GM12878 (cell line): ENCODE measurements at regions not wholly inside any gene's neighbourhood (a gene's known extent, or its start where the extent isn't known, plus 50 kb on each side); places are given as distances from the start of the nearest gene placed in this dataset.

Experiments used
- ATAC-seq: fragments of 200-7000 bp; cut with Tn5 transposase; 3 replicates; pipeline ENCODE4 v1.9.1; 2020; ENCODE audit warnings: mild to moderate bottlenecking, moderate library complexity
- BruUV-seq: library from RNA; stranded (reverse); fragments of 400-500 nt; replicated peaks from 2 replicates; lab custom pipeline; 2021; lab: Mats Ljungman, UMichigan
- CTCF ChIA-PET: fragments of 300-600 bp; sonication (Branson Sonifier 250); formaldehyde crosslinking; extraction: SDS; loops from one replicate; lab custom pipeline; 2021; ENCODE audit warnings: inconsistent platforms; lab: Yijun Ruan, JAX
- POLR2A ChIA-PET: fragments of 350-600 bp; formaldehyde crosslinking; extraction: SDS; loops from one replicate; lab custom pipeline; 2021; ENCODE audit warnings: inconsistent platforms; lab: Charles Lee
- RAD21 ChIA-PET: fragments of 300-600 bp; sonication (Branson Sonifier 250); formaldehyde crosslinking; loops from one replicate; lab custom pipeline; 2023; ENCODE audit warnings: antibody characterized with exemption; ENCODE audit not compliant: unreplicated experiment; lab: Charles Lee
- SMC1A ChIA-PET: fragments of 300-600 bp; sonication (Branson Sonifier 250); formaldehyde crosslinking; loops from one replicate; lab custom pipeline; 2023; ENCODE audit not compliant: unreplicated experiment, uncharacterized antibody; lab: Charles Lee
- DNase-seq: peaks from one replicate; pipeline ENCODE4 v3.0.0-alpha.2; 2011; ENCODE audit warnings: low read depth, low spot score
- FAIRE-seq: peaks from 3 replicates; lab custom pipeline; 2011; peaks lifted over from hg19 to GRCh38; lab: Jason Lieb, UNC
- H2AFZ ChIP-seq: 2 replicates; pipeline ENCODE4 v1.6.0; 2011; ENCODE audit warnings: low read depth, low read length, control low read depth; ENCODE audit not compliant: control insufficient read depth
- H3K27ac ChIP-seq: 2 replicates; pipeline ENCODE4 v1.5.1; 2011; ENCODE audit warnings: control low read depth; ENCODE audit not compliant: control insufficient read depth, insufficient read depth
- H3K27me3 ChIP-seq, 2 experiments: replicated peaks in 1 of 2; 2 replicates each; pipeline versions ENCODE4 v1.6.0 to v1.6.1; 2011; ENCODE audit warnings: low read length in 1 of 2; ENCODE audit not compliant: control insufficient read depth in 2 of 2, insufficient read depth in 2 of 2
- H3K36me3 ChIP-seq, 2 experiments: 2 replicates each; pipeline ENCODE4 v1.5.1; 2011; ENCODE audit warnings: low read length in 1 of 2; ENCODE audit not compliant: control insufficient read depth in 2 of 2, insufficient read depth in 2 of 2
- H3K4me1 ChIP-seq: 2 replicates; pipeline ENCODE4 v1.6.1; 2011; ENCODE audit warnings: mild to moderate bottlenecking, low read length, moderate library complexity, mixed read lengths; ENCODE audit not compliant: control insufficient read depth, insufficient read depth
- H3K4me2 ChIP-seq: 2 replicates; pipeline ENCODE4 v1.6.0; 2011; ENCODE audit warnings: control low read depth; ENCODE audit not compliant: control insufficient read depth, insufficient read depth
- H3K4me3 ChIP-seq: fragments of 200-600 bp; sonication (generic); 2 replicates; pipeline ENCODE4 v1.5.1; 2016
- H3K79me2 ChIP-seq: 2 replicates; pipeline ENCODE4 v1.6.0; 2011; ENCODE audit warnings: low read length; ENCODE audit not compliant: control insufficient read depth, insufficient read depth
- H3K9ac ChIP-seq: 2 replicates; pipeline ENCODE4 v1.8.0; 2011; ENCODE audit warnings: low read length, control low read depth, mixed read lengths; ENCODE audit not compliant: control insufficient read depth, insufficient read depth
- H3K9me3 ChIP-seq: replicated peaks from 3 replicates; pipeline ENCODE4 v1.5.1; 2011; ENCODE audit warnings: mild to moderate bottlenecking, low read length; ENCODE audit not compliant: control insufficient read depth, insufficient read depth
- H4K20me1 ChIP-seq: 2 replicates; pipeline ENCODE4 v1.6.0; 2011; ENCODE audit not compliant: control insufficient read depth, insufficient read depth
- FOS ChIP-seq: IDR thresholded peaks from 3 replicates; pipeline ENCODE4 v1.6.1; 2011; ENCODE audit warnings: borderline replicate concordance; ENCODE audit not compliant: insufficient read length; ENCODE audit errors: extremely low read depth
- IKZF1 ChIP-seq: fragments of 450-650 bp; conservative IDR thresholded peaks from 2 replicates; pipeline ENCODE4 v1.6.1; 2017; ENCODE audit warnings: antibody characterized with exemption, mild to moderate bottlenecking
- NBN ChIP-seq: fragments of 450-650 bp; IDR thresholded peaks from 2 replicates; pipeline ENCODE4 v1.6.1; 2016
- NFIC ChIP-seq: IDR thresholded peaks from 2 replicates; pipeline ENCODE4 v1.6.1; 2012; ENCODE audit warnings: low read depth, mild to moderate bottlenecking, inconsistent platforms, low read length, moderate library complexity
- RBBP5 ChIP-seq: fragments of 200-600 bp; sonication (generic); conservative IDR thresholded peaks from 2 replicates; pipeline ENCODE4 v1.6.1; 2016
- SMAD1 ChIP-seq: fragments of 450-650 bp; IDR thresholded peaks from 2 replicates; pipeline ENCODE4 v1.6.1; 2018; ENCODE audit warnings: mild to moderate bottlenecking, low read depth; ENCODE audit not compliant: partially characterized antibody
- SREBF1 ChIP-seq: IDR thresholded peaks from 2 replicates; pipeline ENCODE4 v1.6.1; 2012; ENCODE audit warnings: mild to moderate bottlenecking, low read length
- SREBF2 ChIP-seq: IDR thresholded peaks from 2 replicates; pipeline ENCODE4 v1.6.1; 2012; ENCODE audit warnings: mild to moderate bottlenecking, low read length
- SRF ChIP-seq, 2 experiments: IDR thresholded peaks; 2 replicates each; pipeline ENCODE4 v1.6.1; 2011; ENCODE audit warnings: low read depth in 2 of 2, low read length in 2 of 2, mild to moderate bottlenecking in 1 of 2, moderate library complexity in 1 of 2
- YBX1 ChIP-seq: fragments of 450-650 bp; IDR thresholded peaks from 2 replicates; pipeline ENCODE4 v1.6.1; 2016; ENCODE audit warnings: antibody characterized with exemption
- WGBS: methylation state at CpG from one replicate; pipeline ENCODE4 v1.1.6; 2016; ENCODE audit warnings: low lambda C conversion rate; ENCODE audit not compliant: insufficient replicate concordance, insufficient coverage; ENCODE audit errors: missing lambda C conversion rate; 5-methylcytosine and 5-hydroxymethylcytosine counted together
- in situ Hi-C: fragments of 300-500 bp; cut with MboI; formaldehyde crosslinking; loops from 9 replicates; pipeline ENCODE4 v1.14.3; 2018; ENCODE audit warnings: mixed read lengths
- intact Hi-C: fragments of 100-400 bp; cut with micrococcal nuclease; formaldehyde crosslinking; loops from one replicate; pipeline ENCODE4 v1.14.2; 2022; ENCODE audit not compliant: unreplicated experiment
- TF ChIP-seq, protein P1 (sequence below): IDR thresholded peaks from 2 replicates; pipeline ENCODE4 v1.6.1; 2011; ENCODE audit warnings: mild to moderate bottlenecking, low read depth, low read length, moderate library complexity; ENCODE audit not compliant: insufficient replicate concordance
- TF ChIP-seq, protein P2 (sequence below): fragments of 450-650 bp; IDR thresholded peaks from 2 replicates; pipeline ENCODE4 v1.6.1; 2016; ENCODE audit warnings: mild to moderate bottlenecking, moderate library complexity, borderline replicate concordance
- TF ChIP-seq, protein P3 (sequence below): fragments of 450-650 bp; IDR thresholded peaks from 2 replicates; pipeline ENCODE4 v1.6.1; 2016; ENCODE audit warnings: mild to moderate bottlenecking
- TF ChIP-seq, protein P4 (sequence below): fragments of 450-650 bp; IDR thresholded peaks from 2 replicates; pipeline ENCODE4 v1.6.1; 2014; ENCODE audit warnings: mild to moderate bottlenecking
- TF ChIP-seq, protein P5 (sequence below): fragments of 450-650 bp; formaldehyde crosslinking; IDR thresholded peaks from 2 replicates; pipeline ENCODE4 v1.4.0; 2020; ENCODE audit warnings: mild to moderate bottlenecking, moderate library complexity

DNA sequence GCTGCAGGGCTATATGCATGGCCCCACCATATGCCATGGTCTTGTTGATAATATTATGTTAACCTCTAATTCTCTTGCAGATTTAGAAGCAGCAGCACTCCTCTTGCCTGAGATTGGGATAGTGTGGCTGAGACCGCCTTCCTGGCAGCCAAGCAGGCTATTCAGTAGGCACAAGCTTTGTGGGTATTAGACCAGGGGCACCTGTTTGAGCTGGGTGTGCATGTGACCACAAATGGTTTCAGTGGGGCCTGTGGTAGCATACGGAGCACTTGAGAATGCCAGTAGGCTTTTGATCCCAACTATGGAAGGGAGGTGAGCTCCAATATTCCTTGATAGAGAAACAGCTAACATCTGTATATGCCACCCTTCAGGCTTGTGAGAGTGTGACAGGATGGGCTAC lies 625.1 kb upstream of the NUDT12 start:
- BruUV-seq = no TSS peak
- ATAC-seq (no peak), FAIRE-seq (no peak), DNase-seq (no peak)
- Histone ChIP-seq H3K4me1 (no peaks in the 10 kb centered on the region), H3K9ac (no peak overlapping the region), H3K4me2 (no peak overlapping the region), H3K27ac (no peak overlapping the region), H4K20me1 (no peaks in the 10 kb centered on the region), H3K9me3 (no peaks in the 10 kb centered on the region; the same call in 2 of the 3 replicates), H2AFZ (no peak overlapping the region), H3K36me3 (no peaks in the 10 kb centered on the region), H3K4me3 (no peak overlapping the region), H3K79me2 (no peaks in the 10 kb centered on the region), H3K27me3 (no peaks in the 10 kb centered on the region)
- in situ Hi-C loops (no loop called here), intact Hi-C loops (no loop called here)
- ChIA-PET CTCF (no interaction called here), RAD21 (no interaction called here), SMC1A (interaction anchor here (0.5 kb wide), 1 partner anchor 24 kb away, joined by 3 read pairs; no protein-coding TSS in a partner anchor), POLR2A (no interaction called here)
- 15% methylated on average over 2 of the region's 2 CpGs for WGBS
- TF ChIP-seq NFIC = no peak
- TF ChIP-seq, protein P1, sequence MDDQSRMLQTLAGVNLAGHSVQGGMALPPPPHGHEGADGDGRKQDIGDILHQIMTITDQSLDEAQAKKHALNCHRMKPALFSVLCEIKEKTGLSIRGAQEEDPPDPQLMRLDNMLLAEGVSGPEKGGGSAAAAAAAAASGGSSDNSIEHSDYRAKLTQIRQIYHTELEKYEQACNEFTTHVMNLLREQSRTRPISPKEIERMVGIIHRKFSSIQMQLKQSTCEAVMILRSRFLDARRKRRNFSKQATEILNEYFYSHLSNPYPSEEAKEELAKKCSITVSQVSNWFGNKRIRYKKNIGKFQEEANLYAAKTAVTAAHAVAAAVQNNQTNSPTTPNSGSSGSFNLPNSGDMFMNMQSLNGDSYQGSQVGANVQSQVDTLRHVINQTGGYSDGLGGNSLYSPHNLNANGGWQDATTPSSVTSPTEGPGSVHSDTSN = no peak
- TF ChIP-seq NBN = no peak
- no peak for TF ChIP-seq SREBF1
- no peak for TF ChIP-seq SRF (IDR thresholded peaks at IDR 0.05; ENCODE audit: low read depth in 2 of 2, low read length in 2 of 2)
- no peak for TF ChIP-seq SREBF2
- TF ChIP-seq, protein P2, sequence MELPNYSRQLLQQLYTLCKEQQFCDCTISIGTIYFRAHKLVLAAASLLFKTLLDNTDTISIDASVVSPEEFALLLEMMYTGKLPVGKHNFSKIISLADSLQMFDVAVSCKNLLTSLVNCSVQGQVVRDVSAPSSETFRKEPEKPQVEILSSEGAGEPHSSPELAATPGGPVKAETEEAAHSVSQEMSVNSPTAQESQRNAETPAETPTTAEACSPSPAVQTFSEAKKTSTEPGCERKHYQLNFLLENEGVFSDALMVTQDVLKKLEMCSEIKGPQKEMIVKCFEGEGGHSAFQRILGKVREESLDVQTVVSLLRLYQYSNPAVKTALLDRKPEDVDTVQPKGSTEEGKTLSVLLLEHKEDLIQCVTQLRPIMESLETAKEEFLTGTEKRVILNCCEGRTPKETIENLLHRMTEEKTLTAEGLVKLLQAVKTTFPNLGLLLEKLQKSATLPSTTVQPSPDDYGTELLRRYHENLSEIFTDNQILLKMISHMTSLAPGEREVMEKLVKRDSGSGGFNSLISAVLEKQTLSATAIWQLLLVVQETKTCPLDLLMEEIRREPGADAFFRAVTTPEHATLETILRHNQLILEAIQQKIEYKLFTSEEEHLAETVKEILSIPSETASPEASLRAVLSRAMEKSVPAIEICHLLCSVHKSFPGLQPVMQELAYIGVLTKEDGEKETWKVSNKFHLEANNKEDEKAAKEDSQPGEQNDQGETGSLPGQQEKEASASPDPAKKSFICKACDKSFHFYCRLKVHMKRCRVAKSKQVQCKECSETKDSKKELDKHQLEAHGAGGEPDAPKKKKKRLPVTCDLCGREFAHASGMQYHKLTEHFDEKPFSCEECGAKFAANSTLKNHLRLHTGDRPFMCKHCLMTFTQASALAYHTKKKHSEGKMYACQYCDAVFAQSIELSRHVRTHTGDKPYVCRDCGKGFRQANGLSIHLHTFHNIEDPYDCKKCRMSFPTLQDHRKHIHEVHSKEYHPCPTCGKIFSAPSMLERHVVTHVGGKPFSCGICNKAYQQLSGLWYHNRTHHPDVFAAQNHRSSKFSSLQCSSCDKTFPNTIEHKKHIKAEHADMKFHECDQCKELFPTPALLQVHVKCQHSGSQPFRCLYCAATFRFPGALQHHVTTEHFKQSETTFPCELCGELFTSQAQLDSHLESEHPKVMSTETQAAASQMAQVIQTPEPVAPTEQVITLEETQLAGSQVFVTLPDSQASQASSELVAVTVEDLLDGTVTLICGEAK = no peak
- no peak for TF ChIP-seq RBBP5
- TF ChIP-seq, protein P3, sequence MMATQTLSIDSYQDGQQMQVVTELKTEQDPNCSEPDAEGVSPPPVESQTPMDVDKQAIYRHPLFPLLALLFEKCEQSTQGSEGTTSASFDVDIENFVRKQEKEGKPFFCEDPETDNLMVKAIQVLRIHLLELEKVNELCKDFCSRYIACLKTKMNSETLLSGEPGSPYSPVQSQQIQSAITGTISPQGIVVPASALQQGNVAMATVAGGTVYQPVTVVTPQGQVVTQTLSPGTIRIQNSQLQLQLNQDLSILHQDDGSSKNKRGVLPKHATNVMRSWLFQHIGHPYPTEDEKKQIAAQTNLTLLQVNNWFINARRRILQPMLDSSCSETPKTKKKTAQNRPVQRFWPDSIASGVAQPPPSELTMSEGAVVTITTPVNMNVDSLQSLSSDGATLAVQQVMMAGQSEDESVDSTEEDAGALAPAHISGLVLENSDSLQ = no peak
- TF ChIP-seq, protein P4, sequence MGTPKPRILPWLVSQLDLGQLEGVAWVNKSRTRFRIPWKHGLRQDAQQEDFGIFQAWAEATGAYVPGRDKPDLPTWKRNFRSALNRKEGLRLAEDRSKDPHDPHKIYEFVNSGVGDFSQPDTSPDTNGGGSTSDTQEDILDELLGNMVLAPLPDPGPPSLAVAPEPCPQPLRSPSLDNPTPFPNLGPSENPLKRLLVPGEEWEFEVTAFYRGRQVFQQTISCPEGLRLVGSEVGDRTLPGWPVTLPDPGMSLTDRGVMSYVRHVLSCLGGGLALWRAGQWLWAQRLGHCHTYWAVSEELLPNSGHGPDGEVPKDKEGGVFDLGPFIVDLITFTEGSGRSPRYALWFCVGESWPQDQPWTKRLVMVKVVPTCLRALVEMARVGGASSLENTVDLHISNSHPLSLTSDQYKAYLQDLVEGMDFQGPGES = no peak
- no peak for TF ChIP-seq FOS
- TF ChIP-seq IKZF1 = no peak
- no peak for TF ChIP-seq SMAD1
- TF ChIP-seq, protein P5, sequence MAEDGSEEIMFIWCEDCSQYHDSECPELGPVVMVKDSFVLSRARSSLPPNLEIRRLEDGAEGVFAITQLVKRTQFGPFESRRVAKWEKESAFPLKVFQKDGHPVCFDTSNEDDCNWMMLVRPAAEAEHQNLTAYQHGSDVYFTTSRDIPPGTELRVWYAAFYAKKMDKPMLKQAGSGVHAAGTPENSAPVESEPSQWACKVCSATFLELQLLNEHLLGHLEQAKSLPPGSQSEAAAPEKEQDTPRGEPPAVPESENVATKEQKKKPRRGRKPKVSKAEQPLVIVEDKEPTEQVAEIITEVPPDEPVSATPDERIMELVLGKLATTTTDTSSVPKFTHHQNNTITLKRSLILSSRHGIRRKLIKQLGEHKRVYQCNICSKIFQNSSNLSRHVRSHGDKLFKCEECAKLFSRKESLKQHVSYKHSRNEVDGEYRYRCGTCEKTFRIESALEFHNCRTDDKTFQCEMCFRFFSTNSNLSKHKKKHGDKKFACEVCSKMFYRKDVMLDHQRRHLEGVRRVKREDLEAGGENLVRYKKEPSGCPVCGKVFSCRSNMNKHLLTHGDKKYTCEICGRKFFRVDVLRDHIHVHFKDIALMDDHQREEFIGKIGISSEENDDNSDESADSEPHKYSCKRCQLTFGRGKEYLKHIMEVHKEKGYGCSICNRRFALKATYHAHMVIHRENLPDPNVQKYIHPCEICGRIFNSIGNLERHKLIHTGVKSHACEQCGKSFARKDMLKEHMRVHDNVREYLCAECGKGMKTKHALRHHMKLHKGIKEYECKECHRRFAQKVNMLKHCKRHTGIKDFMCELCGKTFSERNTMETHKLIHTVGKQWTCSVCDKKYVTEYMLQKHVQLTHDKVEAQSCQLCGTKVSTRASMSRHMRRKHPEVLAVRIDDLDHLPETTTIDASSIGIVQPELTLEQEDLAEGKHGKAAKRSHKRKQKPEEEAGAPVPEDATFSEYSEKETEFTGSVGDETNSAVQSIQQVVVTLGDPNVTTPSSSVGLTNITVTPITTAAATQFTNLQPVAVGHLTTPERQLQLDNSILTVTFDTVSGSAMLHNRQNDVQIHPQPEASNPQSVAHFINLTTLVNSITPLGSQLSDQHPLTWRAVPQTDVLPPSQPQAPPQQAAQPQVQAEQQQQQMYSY (CRISPR knock-in tag) = no peak
- TF ChIP-seq YBX1 = no peak
